Kidney (tissue), 13 donors: ENCODE measurements at regions not wholly inside any gene's neighbourhood (a gene's known extent, or its start where the extent isn't known, plus 50 kb on each side); places are given as distances from the start of the nearest gene placed in this dataset.

Source experiments
- DNase-seq, 5 donors: peaks; one replicate each; pipeline ENCODE4 v3.0.0-alpha.2; 2013 to 2020
- FAIRE-seq: peaks from 2 replicates; lab custom pipeline; 2012; peaks lifted over from hg19 to GRCh38; lab: Jason Lieb, UNC
- H3K27ac ChIP-seq, 2 donors: one replicate each; pipeline ENCODE4 v1.7.0; 2013; ENCODE audit warnings: low read depth in 2 of 2, low read length in 2 of 2, inconsistent platforms in 1 of 2
- H3K27me3 ChIP-seq: one replicate; pipeline ENCODE4 v1.7.1; 2013; ENCODE audit warnings: low read length, inconsistent platforms; ENCODE audit not compliant: control insufficient read depth, insufficient read depth
- H3K36me3 ChIP-seq, 3 donors: one replicate each; pipeline versions ENCODE4 v1.7.0 to v1.7.1; 2013; ENCODE audit warnings: low read length in 3 of 3, control low read depth in 1 of 3, inconsistent platforms in 1 of 3; ENCODE audit not compliant: insufficient read depth in 3 of 3, control insufficient read depth in 2 of 3
- H3K4me1 ChIP-seq, 3 donors: one replicate each; pipeline versions ENCODE4 v1.7.0 to v1.7.1; 2013; ENCODE audit warnings: low read length in 3 of 3, inconsistent platforms in 1 of 3, low read depth in 1 of 3; ENCODE audit not compliant: control insufficient read depth in 2 of 3, insufficient read depth in 2 of 3
- H3K4me3 ChIP-seq, 3 donors: one replicate each; pipeline versions ENCODE4 v1.7.0 to v1.8.1; 2013; ENCODE audit warnings: low read length in 3 of 3, control low read depth in 1 of 3, inconsistent platforms in 1 of 3
- H3K9ac ChIP-seq, 3 donors: one replicate each; pipeline versions ENCODE4 v1.7.0 to v1.7.1; 2013; ENCODE audit warnings: low read length in 3 of 3, control low read depth in 1 of 3, inconsistent platforms in 1 of 3
- H3K9me3 ChIP-seq, 3 donors: one replicate each; pipeline versions ENCODE4 v1.7.0 to v1.7.1; 2013; ENCODE audit warnings: low read length in 3 of 3, control low read depth in 1 of 3, inconsistent platforms in 1 of 3; ENCODE audit not compliant: control insufficient read depth in 2 of 3, insufficient read depth in 1 of 3
- intact Hi-C: fragments of 100-400 bp; cut with DNase I; formaldehyde crosslinking; loops from one replicate; pipeline ENCODE4 v1.11.1; 2022
- TF ChIP-seq, protein P1 (sequence below): IDR thresholded peaks from 3 replicates; pipeline ENCODE4 v1.5.1; 2012; ENCODE audit warnings: mild to moderate bottlenecking, moderate library complexity, borderline replicate concordance; ENCODE audit not compliant: insufficient read depth; ENCODE audit errors: extremely low read depth
- donor health status: control.
- donor health status: control.
- donor health status: control.
- donor health status: control.
- donor health status: control.
- donor health status: DM: yes; HTN: yes; CAD: no.
- donor health status: Normal renal cell carcinoma (clear cell type).

DNA sequence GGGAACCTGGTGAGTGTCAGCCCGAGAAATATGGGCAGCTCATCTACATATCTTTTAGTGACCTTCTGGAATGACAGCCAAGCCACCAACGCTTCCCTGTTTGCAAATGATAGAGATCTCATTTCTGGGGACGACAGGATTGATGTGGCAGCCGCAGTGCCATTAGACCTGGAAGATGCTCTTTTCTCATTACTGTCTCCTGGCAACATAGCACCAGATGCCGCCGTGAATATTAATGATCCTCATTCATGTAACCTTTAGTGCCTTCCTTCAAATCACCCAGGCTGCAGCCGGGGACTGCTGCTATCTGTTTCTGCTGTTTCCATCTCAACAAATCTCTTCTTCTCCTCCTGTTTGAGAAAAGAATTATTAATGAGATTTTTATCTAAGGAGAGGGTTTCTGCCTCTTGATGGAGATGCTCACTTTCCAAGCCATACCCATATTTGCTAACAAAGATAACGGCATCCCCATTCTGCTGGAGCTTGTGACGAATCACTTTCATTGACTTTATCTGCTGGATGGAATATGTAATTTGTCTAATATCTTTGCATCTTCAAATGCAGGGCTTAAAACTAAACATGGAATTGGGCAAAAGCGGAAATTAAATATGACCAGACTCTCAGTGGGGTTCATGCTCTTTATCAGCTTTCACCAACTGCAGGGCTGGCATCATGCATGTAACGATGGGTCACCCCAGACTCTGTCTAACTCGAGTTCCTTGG, 74.8 kb upstream of the KIF16B start:
- H3K27ac ChIP-seq, result no peak overlapping the region
- peaks cover 0 to 8% (median 2%) of the 10 kb centered on the region in 3 donors for H3K9me3 ChIP-seq
- TF ChIP-seq, protein P1, sequence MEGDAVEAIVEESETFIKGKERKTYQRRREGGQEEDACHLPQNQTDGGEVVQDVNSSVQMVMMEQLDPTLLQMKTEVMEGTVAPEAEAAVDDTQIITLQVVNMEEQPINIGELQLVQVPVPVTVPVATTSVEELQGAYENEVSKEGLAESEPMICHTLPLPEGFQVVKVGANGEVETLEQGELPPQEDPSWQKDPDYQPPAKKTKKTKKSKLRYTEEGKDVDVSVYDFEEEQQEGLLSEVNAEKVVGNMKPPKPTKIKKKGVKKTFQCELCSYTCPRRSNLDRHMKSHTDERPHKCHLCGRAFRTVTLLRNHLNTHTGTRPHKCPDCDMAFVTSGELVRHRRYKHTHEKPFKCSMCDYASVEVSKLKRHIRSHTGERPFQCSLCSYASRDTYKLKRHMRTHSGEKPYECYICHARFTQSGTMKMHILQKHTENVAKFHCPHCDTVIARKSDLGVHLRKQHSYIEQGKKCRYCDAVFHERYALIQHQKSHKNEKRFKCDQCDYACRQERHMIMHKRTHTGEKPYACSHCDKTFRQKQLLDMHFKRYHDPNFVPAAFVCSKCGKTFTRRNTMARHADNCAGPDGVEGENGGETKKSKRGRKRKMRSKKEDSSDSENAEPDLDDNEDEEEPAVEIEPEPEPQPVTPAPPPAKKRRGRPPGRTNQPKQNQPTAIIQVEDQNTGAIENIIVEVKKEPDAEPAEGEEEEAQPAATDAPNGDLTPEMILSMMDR, result no peak
- H3K4me1 ChIP-seq, result no peaks in the 10 kb centered on the region
- H3K36me3 ChIP-seq, result no peaks in the 10 kb centered on the region
- intact Hi-C loops, result no loop called here
- no peak overlapping the region for H3K4me3 ChIP-seq
- H3K9ac ChIP-seq, result no peak overlapping the region
- DNase-seq, result no peak
- FAIRE-seq, result no peak
- no peaks in the 10 kb centered on the region for H3K27me3 ChIP-seq

DNA sequence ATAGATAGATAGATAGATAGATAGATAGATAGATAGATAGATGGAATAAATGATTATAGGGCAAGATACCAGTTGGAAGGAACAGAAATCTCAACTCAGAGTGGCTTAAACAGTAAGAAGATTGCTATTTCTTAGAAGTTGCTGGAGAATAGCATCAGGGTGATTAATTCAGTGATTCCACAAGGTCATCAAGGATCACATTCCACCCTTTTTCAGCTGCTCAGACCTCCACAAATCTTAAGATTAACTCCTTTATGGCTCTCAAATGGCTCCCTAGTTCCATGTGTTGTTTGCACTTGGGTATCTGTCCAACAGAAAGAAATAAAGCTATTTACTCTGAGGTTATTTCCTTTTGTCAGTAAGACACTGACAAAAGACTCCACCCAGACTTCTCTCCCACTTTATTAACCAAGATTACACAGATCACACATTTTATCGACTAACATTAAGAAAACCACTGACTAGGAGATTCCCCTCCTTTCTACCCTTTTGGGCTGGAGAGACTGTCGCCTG, 68.3 kb upstream of the KIF16B start:
- Histone ChIP-seq H3K4me3 (no peak overlapping the region), H3K36me3 (no peaks in the 10 kb centered on the region), H3K9me3 (peaks cover 0 to 8% (median 2%) of the 10 kb centered on the region in 3 donors), H3K27me3 (no peaks in the 10 kb centered on the region), H3K9ac (no peak overlapping the region), H3K4me1 (no peaks in the 10 kb centered on the region), H3K27ac (no peak overlapping the region)
- TF ChIP-seq, protein P1, result no peak
- intact Hi-C loops, result no loop called here
- FAIRE-seq (no peak), DNase-seq (peak in 3 of 5 donors; percentile 9 to 64 (median 51))

DNA sequence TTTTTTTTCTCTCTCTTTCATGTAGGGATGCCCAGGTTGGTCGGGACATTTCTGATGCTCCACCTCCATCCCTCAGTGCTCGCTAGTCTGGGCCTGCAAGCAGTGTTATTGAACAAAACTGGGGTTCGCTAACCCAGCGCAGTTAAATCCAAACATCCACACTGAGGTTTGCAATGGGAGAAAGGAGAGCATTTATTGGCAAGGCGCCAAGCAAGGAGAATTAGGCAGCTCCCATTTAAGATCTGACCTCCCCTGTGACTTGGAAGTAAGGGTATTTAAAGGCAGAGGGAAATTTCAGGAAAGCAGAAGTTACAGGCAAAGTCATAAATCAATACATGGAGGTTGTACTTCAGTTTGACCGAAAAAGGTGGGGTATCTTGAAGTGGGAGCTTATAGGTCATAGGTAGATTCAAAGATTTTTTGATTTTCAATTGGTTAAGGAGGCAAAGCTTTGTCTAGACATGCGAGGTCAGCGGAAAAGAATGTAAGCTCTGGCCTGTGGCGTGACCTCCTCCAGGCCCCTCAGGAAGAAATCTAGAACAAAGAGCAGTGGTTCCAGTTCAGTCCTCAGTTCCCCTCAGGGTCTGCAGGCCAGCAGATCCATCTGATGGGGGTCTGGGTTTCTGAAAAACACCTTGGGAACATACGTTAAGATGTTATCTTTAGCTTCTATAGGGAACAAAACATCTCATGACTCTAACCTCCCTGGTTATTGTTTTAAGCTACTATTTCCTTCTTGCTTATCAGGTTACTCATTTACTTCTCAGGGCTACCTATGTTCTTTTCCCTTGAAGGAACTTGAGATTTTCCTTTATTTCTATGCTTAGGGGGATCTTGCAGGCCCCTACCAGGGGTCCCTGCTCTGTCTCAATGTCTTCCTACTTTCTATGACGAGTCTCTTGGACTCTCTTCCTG, 66.0 kb upstream of the KIF16B start:
- Histone ChIP-seq H3K27me3 (no peaks in the 10 kb centered on the region), H3K27ac (no peak overlapping the region), H3K4me1 (no peaks in the 10 kb centered on the region), H3K9me3 (no peaks in the 10 kb centered on the region), H3K36me3 (no peaks in the 10 kb centered on the region), H3K9ac (no peak overlapping the region), H3K4me3 (no peak overlapping the region)
- no peak for FAIRE-seq
- intact Hi-C loops, result no loop called here
- DNase-seq, result peak in 2 of 5 donors; percentile 11 to 30
- TF ChIP-seq, protein P1, result no peak
